ENCODE measurements at regions not wholly inside any gene's neighbourhood (a gene's known extent, or its start where the extent isn't known, plus 50 kb on each side); places are given as distances from the start of the nearest gene placed in this dataset.

DNA sequence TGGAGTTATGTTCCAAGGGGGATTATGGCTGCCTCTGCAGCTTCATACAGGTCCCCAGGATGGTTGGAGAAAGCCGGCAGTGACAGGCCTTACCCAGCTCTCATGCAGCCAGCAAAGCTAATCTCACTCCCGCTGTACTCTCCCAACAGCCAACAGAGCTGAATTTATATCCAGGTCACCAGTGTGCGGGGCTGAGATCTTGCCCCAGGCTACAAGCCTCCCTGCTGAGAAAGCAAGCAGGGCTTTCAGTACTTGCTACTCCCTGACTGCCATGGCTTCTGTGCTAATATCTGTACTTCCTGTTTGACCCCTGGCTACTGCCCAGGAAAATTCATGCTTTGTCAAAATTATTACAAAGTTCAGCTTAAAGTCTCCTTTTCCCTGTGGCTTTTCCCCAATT is 92.9 kb downstream of the ATP23 start:
- TF ChIP-seq, protein P1, sequence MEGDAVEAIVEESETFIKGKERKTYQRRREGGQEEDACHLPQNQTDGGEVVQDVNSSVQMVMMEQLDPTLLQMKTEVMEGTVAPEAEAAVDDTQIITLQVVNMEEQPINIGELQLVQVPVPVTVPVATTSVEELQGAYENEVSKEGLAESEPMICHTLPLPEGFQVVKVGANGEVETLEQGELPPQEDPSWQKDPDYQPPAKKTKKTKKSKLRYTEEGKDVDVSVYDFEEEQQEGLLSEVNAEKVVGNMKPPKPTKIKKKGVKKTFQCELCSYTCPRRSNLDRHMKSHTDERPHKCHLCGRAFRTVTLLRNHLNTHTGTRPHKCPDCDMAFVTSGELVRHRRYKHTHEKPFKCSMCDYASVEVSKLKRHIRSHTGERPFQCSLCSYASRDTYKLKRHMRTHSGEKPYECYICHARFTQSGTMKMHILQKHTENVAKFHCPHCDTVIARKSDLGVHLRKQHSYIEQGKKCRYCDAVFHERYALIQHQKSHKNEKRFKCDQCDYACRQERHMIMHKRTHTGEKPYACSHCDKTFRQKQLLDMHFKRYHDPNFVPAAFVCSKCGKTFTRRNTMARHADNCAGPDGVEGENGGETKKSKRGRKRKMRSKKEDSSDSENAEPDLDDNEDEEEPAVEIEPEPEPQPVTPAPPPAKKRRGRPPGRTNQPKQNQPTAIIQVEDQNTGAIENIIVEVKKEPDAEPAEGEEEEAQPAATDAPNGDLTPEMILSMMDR (IDR thresholded peaks at IDR 0.05), result no peak
- no peak for TF ChIP-seq EP300 (IDR thresholded peaks at IDR 0.05)

Data from gastroesophageal sphincter (tissue), 3 donors.